ENCODE measurements at regions not wholly inside any gene's neighbourhood (a gene's known extent, or its start where the extent isn't known, plus 50 kb on each side); places are given as distances from the start of the nearest gene placed in this dataset.

DNA sequence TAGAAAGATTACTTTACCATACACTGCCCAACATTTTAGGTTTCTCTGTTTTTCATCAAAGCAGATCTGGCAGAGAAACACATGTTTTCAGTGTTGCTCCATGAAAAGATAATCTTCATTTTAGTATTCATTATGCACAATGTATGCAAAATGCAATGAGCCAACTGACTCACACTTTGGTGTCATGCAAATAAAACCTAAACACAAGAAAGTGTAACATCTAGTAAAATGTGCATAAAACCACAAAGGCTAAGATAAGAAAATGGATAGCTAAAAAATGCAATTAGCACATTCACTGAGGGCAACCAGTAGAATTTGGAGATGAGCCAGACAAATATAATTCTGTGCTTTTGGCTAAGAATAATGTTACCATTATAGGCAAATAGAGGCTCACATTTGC, 203.5 kb upstream of the UBE2E3 start:
- TF ChIP-seq CTCF (conservative IDR thresholded peaks at IDR 0.05): no peak
- no peak for TF ChIP-seq ZFX (IDR thresholded peaks at IDR 0.05)

All from C4-2B (cell line).